ENCODE measurements at regions not wholly inside any gene's neighbourhood (a gene's known extent, or its start where the extent isn't known, plus 50 kb on each side); places are given as distances from the start of the nearest gene placed in this dataset.

- no peak for TF ChIP-seq RAD21 (IDR thresholded peaks at IDR 0.05 in 1 of 2, conservative IDR thresholded peaks at IDR 0.05 in 1 of 2; ENCODE audit: low read depth in 2 of 2, low read length in 2 of 2)
- TF ChIP-seq CTCF (IDR thresholded peaks at IDR 0.05; ENCODE audit: control extremely low read depth in 1 of 3, insufficient read depth in 1 of 3, low read depth in 1 of 3, low read length in 3 of 3), result no peak
- no peak for TF ChIP-seq POLR2A (IDR thresholded peaks at IDR 0.05; ENCODE audit: control extremely low read depth in 1 of 2, low read depth in 2 of 2, low read length in 2 of 2)
- no peak for TF ChIP-seq USF2 (IDR thresholded peaks at IDR 0.05; ENCODE audit: low read length)
- TF ChIP-seq TAF1 (IDR thresholded peaks at IDR 0.05; ENCODE audit: low read depth, low read length), result no peak
- TF ChIP-seq MAX (IDR thresholded peaks at IDR 0.05), result no peak
- no peak for TF ChIP-seq CEBPB (IDR thresholded peaks at IDR 0.05; ENCODE audit: low read depth, low read length)
- no peak for TF ChIP-seq JUND (IDR thresholded peaks at IDR 0.05; ENCODE audit: low read length)
- TF ChIP-seq POLR2AphosphoS5 (IDR thresholded peaks at IDR 0.05; ENCODE audit: low read depth, low read length), result no peak
- peak; percentile 96 for TF ChIP-seq TEAD4 (IDR thresholded peaks at IDR 0.05; ENCODE audit: low read depth, low read length)
- TF ChIP-seq CBX8 (IDR thresholded peaks at IDR 0.05; ENCODE audit: borderline replicate concordance, low read depth, low read length), result no peak
These were observed 395.7 kb upstream of the ZNF462 start for GRCh38 chr9:106467113-106467864.

Measured in H1 (cell line).